ENCODE measurements at regions not wholly inside any gene's neighbourhood (a gene's known extent, or its start where the extent isn't known, plus 50 kb on each side); places are given as distances from the start of the nearest gene placed in this dataset.

- H3K36me3 Mint-ChIP-seq (ENCODE audit: insufficient read depth in 2 of 2) = no peaks in the 10 kb centered on the region
- no peaks in the 10 kb centered on the region for H3K4me1 Mint-ChIP-seq (ENCODE audit: low read depth)
- DNase-seq (no peak), ATAC-seq (replicated peaks in 1 of 2) (no peak)
- H3K9me3 Mint-ChIP-seq = no peaks in the 10 kb centered on the region
- peaks cover 17% of the 10 kb centered on the region for H3K27me3 Mint-ChIP-seq (ENCODE audit: low read depth)
- no peak overlapping the region for H3K4me3 Mint-ChIP-seq
- H3K27ac Mint-ChIP-seq = no peak overlapping the region
These were observed 121.5 kb downstream of the RMI1 start for GRCh38 chr9:84101964-84102632.

- peaks cover 17% of the 10 kb centered on the region for H3K27me3 Mint-ChIP-seq (ENCODE audit: low read depth)
- H3K4me1 Mint-ChIP-seq (ENCODE audit: low read depth) = no peaks in the 10 kb centered on the region
- H3K27ac Mint-ChIP-seq = no peak overlapping the region
- ATAC-seq (replicated peaks in 1 of 2) (no peak), DNase-seq (no peak)
- H3K4me3 Mint-ChIP-seq = no peak overlapping the region
- H3K9me3 Mint-ChIP-seq = no peaks in the 10 kb centered on the region
- no peaks in the 10 kb centered on the region for H3K36me3 Mint-ChIP-seq (ENCODE audit: insufficient read depth in 2 of 2)
These were observed 123.2 kb downstream of the RMI1 start for GRCh38 chr9:84103651-84104377.

GRCh38 chr9:84107081-84107480, 126.5 kb downstream of the RMI1 start:
- no peaks in the 10 kb centered on the region for H3K36me3 Mint-ChIP-seq (ENCODE audit: insufficient read depth in 2 of 2)
- H3K4me1 Mint-ChIP-seq (ENCODE audit: low read depth) = no peaks in the 10 kb centered on the region
- DNase-seq = no peak
- no peak overlapping the region for H3K4me3 Mint-ChIP-seq
- no peak for ATAC-seq (replicated peaks in 1 of 2)
- H3K27me3 Mint-ChIP-seq (ENCODE audit: low read depth) = peaks cover 14% of the 10 kb centered on the region
- H3K9me3 Mint-ChIP-seq = peaks cover 0 to 2% of the 10 kb centered on the region in 2 donors
- H3K27ac Mint-ChIP-seq = no peak overlapping the region

- ATAC-seq (replicated peaks in 1 of 2) (no peak), DNase-seq (no peak)
- Mint-ChIP-seq H3K4me1 (ENCODE audit: low read depth) (no peaks in the 10 kb centered on the region), H3K27ac (no peak overlapping the region), H3K9me3 (peaks cover 0 to 2% of the 10 kb centered on the region in 2 donors), H3K36me3 (ENCODE audit: insufficient read depth in 2 of 2) (no peaks in the 10 kb centered on the region), H3K4me3 (no peak overlapping the region), H3K27me3 (ENCODE audit: low read depth) (peaks cover 11% of the 10 kb centered on the region)
These were observed 127.4 kb downstream of the RMI1 start for GRCh38 chr9:84107995-84108394.

GRCh38 chr9:84111726-84112125, 131.1 kb downstream of the RMI1 start:
- H3K4me3 Mint-ChIP-seq = no peak overlapping the region
- H3K27ac Mint-ChIP-seq = no peak overlapping the region
- peaks cover 6% of the 10 kb centered on the region in 2 donors for H3K9me3 Mint-ChIP-seq
- no peak for ATAC-seq (replicated peaks in 1 of 2)
- peaks cover 24% of the 10 kb centered on the region for H3K27me3 Mint-ChIP-seq (ENCODE audit: low read depth)
- DNase-seq = no peak
- no peaks in the 10 kb centered on the region for H3K4me1 Mint-ChIP-seq (ENCODE audit: low read depth)
- peaks cover 0 to 3% of the 10 kb centered on the region in 2 donors for H3K36me3 Mint-ChIP-seq (ENCODE audit: insufficient read depth in 2 of 2)

GRCh38 chr9:84121991-84122523, 141.5 kb downstream of the RMI1 start:
- H3K27ac Mint-ChIP-seq = no peak overlapping the region
- ATAC-seq (replicated peaks in 1 of 2) = no peak
- H3K4me3 Mint-ChIP-seq = no peak overlapping the region
- H3K27me3 Mint-ChIP-seq (ENCODE audit: low read depth) = peaks cover 32% of the 10 kb centered on the region
- DNase-seq = no peak
- peaks cover 2 to 3% of the 10 kb centered on the region in 2 donors for H3K36me3 Mint-ChIP-seq (ENCODE audit: insufficient read depth in 2 of 2)
- peaks cover 4 to 6% of the 10 kb centered on the region in 2 donors for H3K9me3 Mint-ChIP-seq
- H3K4me1 Mint-ChIP-seq (ENCODE audit: low read depth) = no peaks in the 10 kb centered on the region

- no peaks in the 10 kb centered on the region for H3K4me1 Mint-ChIP-seq (ENCODE audit: low read depth)
- H3K27ac Mint-ChIP-seq = no peak overlapping the region
- H3K27me3 Mint-ChIP-seq (ENCODE audit: low read depth) = peaks cover 27% of the 10 kb centered on the region
- DNase-seq = no peak
- no peak overlapping the region for H3K4me3 Mint-ChIP-seq
- H3K36me3 Mint-ChIP-seq (ENCODE audit: insufficient read depth in 2 of 2) = peaks cover 0 to 2% of the 10 kb centered on the region in 2 donors
- H3K9me3 Mint-ChIP-seq = peaks cover 2 to 5% of the 10 kb centered on the region in 2 donors
- ATAC-seq (replicated peaks in 1 of 2) = no peak
These were observed 142.0 kb downstream of the RMI1 start for GRCh38 chr9:84122572-84122971.

GRCh38 chr9:84123648-84124406, 143.2 kb downstream of the RMI1 start:
- Mint-ChIP-seq H3K27me3 (ENCODE audit: low read depth) (peaks cover 21% of the 10 kb centered on the region), H3K4me1 (ENCODE audit: low read depth) (no peaks in the 10 kb centered on the region), H3K4me3 (no peak overlapping the region), H3K36me3 (ENCODE audit: insufficient read depth in 2 of 2) (no peaks in the 10 kb centered on the region), H3K9me3 (peaks cover 0 to 3% of the 10 kb centered on the region in 2 donors), H3K27ac (no peak overlapping the region)
- DNase-seq = no peak
- peak in 1 of 2 donors; percentile 68 for ATAC-seq (replicated peaks in 1 of 2)

- ATAC-seq (replicated peaks in 1 of 2) (no peak), DNase-seq (no peak)
- Mint-ChIP-seq H3K4me3 (no peak overlapping the region), H3K27ac (no peak overlapping the region), H3K27me3 (ENCODE audit: low read depth) (peaks cover 17% of the 10 kb centered on the region), H3K9me3 (no peaks in the 10 kb centered on the region), H3K4me1 (ENCODE audit: low read depth) (no peaks in the 10 kb centered on the region), H3K36me3 (ENCODE audit: insufficient read depth in 2 of 2) (no peaks in the 10 kb centered on the region)
These were observed 144.4 kb downstream of the RMI1 start for GRCh38 chr9:84125046-84125445.

GRCh38 chr9:84129529-84129928, 148.9 kb downstream of the RMI1 start:
- no peaks in the 10 kb centered on the region for H3K9me3 Mint-ChIP-seq
- no peaks in the 10 kb centered on the region for H3K4me1 Mint-ChIP-seq (ENCODE audit: low read depth)
- no peak for ATAC-seq (replicated peaks in 1 of 2)
- no peak overlapping the region for H3K27ac Mint-ChIP-seq
- H3K36me3 Mint-ChIP-seq (ENCODE audit: insufficient read depth in 2 of 2) = no peaks in the 10 kb centered on the region
- peaks cover 12% of the 10 kb centered on the region for H3K27me3 Mint-ChIP-seq (ENCODE audit: low read depth)
- DNase-seq = no peak
- no peak overlapping the region for H3K4me3 Mint-ChIP-seq

GRCh38 chr9:84136119-84136868, 155.7 kb downstream of the RMI1 start:
- no peak for ATAC-seq (replicated peaks in 1 of 2)
- H3K27ac Mint-ChIP-seq = no peak overlapping the region

GRCh38 chr9:84137968-84138367, 157.4 kb downstream of the RMI1 start:
- Mint-ChIP-seq H3K9me3 (no peaks in the 10 kb centered on the region), H3K27ac (no peak overlapping the region), H3K4me1 (ENCODE audit: low read depth) (peaks cover 18% of the 10 kb centered on the region), H3K27me3 (ENCODE audit: low read depth) (peaks cover 63% of the 10 kb centered on the region), H3K4me3 (no peak overlapping the region), H3K36me3 (ENCODE audit: insufficient read depth in 2 of 2) (peaks cover 0 to 3% of the 10 kb centered on the region in 2 donors)
- DNase-seq (no peak), ATAC-seq (replicated peaks in 1 of 2) (no peak)

More at GRCh38 chr9:84136119-84136868, 155.7 kb downstream of the RMI1 start:
- no peaks in the 10 kb centered on the region for H3K9me3 Mint-ChIP-seq
- H3K36me3 Mint-ChIP-seq (ENCODE audit: insufficient read depth in 2 of 2) = peaks cover 0 to 3% of the 10 kb centered on the region in 2 donors
- no peak for DNase-seq
- peaks cover 50% of the 10 kb centered on the region for H3K27me3 Mint-ChIP-seq (ENCODE audit: low read depth)
- peaks cover 15% of the 10 kb centered on the region for H3K4me1 Mint-ChIP-seq (ENCODE audit: low read depth)
- no peak overlapping the region for H3K4me3 Mint-ChIP-seq

Data from activated T-cell treated with anti-CD3 and anti-CD28 coated beads, Interleukin-2, amount 50 U/mL, for 72 hours (primary cell).